DOHH2 (cell line): ENCODE measurements at regions not wholly inside any gene's neighbourhood (a gene's known extent, or its start where the extent isn't known, plus 50 kb on each side); places are given as distances from the start of the nearest gene placed in this dataset.

Experiments
- EZH2phosphoT487 ChIP-seq: fragments of 200-600 bp; sonication (generic); IDR thresholded peaks from 2 replicates; pipeline ENCODE4 v1.6.1; 2017; ENCODE audit warnings: borderline replicate concordance, mild to moderate bottlenecking, antibody characterized with exemption, low read length, moderate library complexity, mixed read lengths
- TF ChIP-seq, protein P1 (sequence below): fragments of 200-600 bp; sonication (generic); IDR thresholded peaks from one replicate; pipeline ENCODE4 v1.5.1; 2014; ENCODE audit warnings: antibody characterized with exemption, mild to moderate bottlenecking, low read depth, low read length; ENCODE audit not compliant: poor library complexity, severe bottlenecking

DNA sequence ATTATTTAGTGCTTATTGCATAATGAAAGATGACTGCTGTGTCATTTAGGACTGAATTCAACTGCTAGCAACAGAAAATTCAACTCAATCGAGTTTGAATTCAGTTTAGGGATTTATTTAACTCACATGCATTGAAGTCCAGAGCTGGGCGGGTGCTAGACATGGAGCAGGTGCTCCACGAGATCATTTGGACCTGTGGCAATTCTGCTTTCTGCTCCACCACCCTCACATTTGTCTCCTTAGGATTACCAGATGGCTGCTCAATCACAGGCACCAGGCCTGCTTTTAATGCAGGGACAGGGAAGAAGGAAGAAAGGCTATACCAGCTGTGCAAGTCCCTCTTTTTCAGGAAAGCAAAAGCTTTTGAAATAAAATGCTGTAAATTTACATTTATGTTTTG is 572.9 kb upstream of the SLC8A1 start:
- TF ChIP-seq, protein P1, sequence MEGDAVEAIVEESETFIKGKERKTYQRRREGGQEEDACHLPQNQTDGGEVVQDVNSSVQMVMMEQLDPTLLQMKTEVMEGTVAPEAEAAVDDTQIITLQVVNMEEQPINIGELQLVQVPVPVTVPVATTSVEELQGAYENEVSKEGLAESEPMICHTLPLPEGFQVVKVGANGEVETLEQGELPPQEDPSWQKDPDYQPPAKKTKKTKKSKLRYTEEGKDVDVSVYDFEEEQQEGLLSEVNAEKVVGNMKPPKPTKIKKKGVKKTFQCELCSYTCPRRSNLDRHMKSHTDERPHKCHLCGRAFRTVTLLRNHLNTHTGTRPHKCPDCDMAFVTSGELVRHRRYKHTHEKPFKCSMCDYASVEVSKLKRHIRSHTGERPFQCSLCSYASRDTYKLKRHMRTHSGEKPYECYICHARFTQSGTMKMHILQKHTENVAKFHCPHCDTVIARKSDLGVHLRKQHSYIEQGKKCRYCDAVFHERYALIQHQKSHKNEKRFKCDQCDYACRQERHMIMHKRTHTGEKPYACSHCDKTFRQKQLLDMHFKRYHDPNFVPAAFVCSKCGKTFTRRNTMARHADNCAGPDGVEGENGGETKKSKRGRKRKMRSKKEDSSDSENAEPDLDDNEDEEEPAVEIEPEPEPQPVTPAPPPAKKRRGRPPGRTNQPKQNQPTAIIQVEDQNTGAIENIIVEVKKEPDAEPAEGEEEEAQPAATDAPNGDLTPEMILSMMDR = no peak
- no peak for TF ChIP-seq EZH2phosphoT487
